SK-N-DZ (cell line): ENCODE measurements at regions not wholly inside any gene's neighbourhood (a gene's known extent, or its start where the extent isn't known, plus 50 kb on each side); places are given as distances from the start of the nearest gene placed in this dataset.
"Not testable (repeated sequence)": the region's sequence is repeated elsewhere in the genome, so short reads cannot be mapped to it uniquely, and the experiment has no call there.

Experiments used
- DNase-seq: peaks from one replicate; pipeline ENCODE4 v3.0.0-alpha.2; 2015; ENCODE audit warnings: low spot score

GRCh38 chr6:17012421-17013225, 89.2 kb upstream of the STMND1 start:
- peak; percentile 93 for DNase-seq

- DNase-seq = no peak
These were observed 89.9 kb upstream of the STMND1 start for GRCh38 chr6:17011985-17012384.

- DNase-seq = no peak
These were observed 94.1 kb upstream of the STMND1 start for GRCh38 chr6:17007749-17008148.

GRCh38 chr6:17006543-17006942, 95.3 kb upstream of the STMND1 start:
- DNase-seq = no peak

GRCh38 chr6:17004269-17004668, 97.6 kb upstream of the STMND1 start:
- no peak for DNase-seq

- no peak for DNase-seq
These were observed 99.7 kb upstream of the STMND1 start for GRCh38 chr6:17002123-17002522.

GRCh38 chr6:17001188-17001587, 100.7 kb upstream of the STMND1 start:
- DNase-seq = no peak

- no peak for DNase-seq
These were observed 102.1 kb upstream of the STMND1 start for GRCh38 chr6:16999491-17000436.

GRCh38 chr6:16998461-16998860, 103.4 kb upstream of the STMND1 start:
- no peak for DNase-seq

GRCh38 chr6:16995511-16996250, 106.2 kb upstream of the STMND1 start:
- no peak for DNase-seq

- no peak for DNase-seq
These were observed 108.5 kb upstream of the STMND1 start for GRCh38 chr6:16993396-16993795.

GRCh38 chr6:16991981-16992629, 109.7 kb upstream of the STMND1 start:
- no peak for DNase-seq

- not testable (repeated sequence) for DNase-seq
These were observed 111.9 kb upstream of the STMND1 start for GRCh38 chr6:16989976-16990375.

GRCh38 chr6:16989382-16989781, 112.5 kb upstream of the STMND1 start:
- DNase-seq = no peak

GRCh38 chr6:16987996-16988395, 113.9 kb upstream of the STMND1 start:
- no peak for DNase-seq

GRCh38 chr6:16985513-16986284, 116.2 kb upstream of the STMND1 start:
- DNase-seq = no peak

GRCh38 chr6:16982807-16983206, 119.0 kb upstream of the STMND1 start:
- DNase-seq = no peak

GRCh38 chr6:16979677-16980370, 122.0 kb upstream of the STMND1 start:
- DNase-seq = no peak

GRCh38 chr6:16978686-16979085, 123.2 kb upstream of the STMND1 start:
- DNase-seq = no peak
